ENCODE measurements at regions not wholly inside any gene's neighbourhood (a gene's known extent, or its start where the extent isn't known, plus 50 kb on each side); places are given as distances from the start of the nearest gene placed in this dataset.

- no peaks in the 10 kb centered on the region for H3K36me3 ChIP-seq (ENCODE audit: control insufficient read depth in 1 of 2, insufficient read depth in 2 of 2, low read depth in 1 of 2, low read length in 2 of 2)
- H2BK120ac ChIP-seq (ENCODE audit: low read depth, low read length): no peak overlapping the region
- H3K4ac ChIP-seq (ENCODE audit: low read depth in 1 of 2, low read length in 2 of 2): no peak overlapping the region
- H3K9ac ChIP-seq (ENCODE audit: low read length): no peak overlapping the region
- no peak overlapping the region for H2BK12ac ChIP-seq (ENCODE audit: low read length in 2 of 2)
- H3K4me3 ChIP-seq (ENCODE audit: insufficient read depth in 1 of 2, low read depth in 1 of 2, low read length in 2 of 2): no peak overlapping the region
- no peak for DNase-seq
- no peak overlapping the region for H2BK5ac ChIP-seq (ENCODE audit: low read depth, low read length, poor library complexity, severe bottlenecking)
- H2AK5ac ChIP-seq (ENCODE audit: low read length, severe bottlenecking): no peak overlapping the region
- H4K91ac ChIP-seq (ENCODE audit: low read length): no peak overlapping the region
- peaks cover 1% of the 10 kb centered on the region for H3K4me1 ChIP-seq (ENCODE audit: control insufficient read depth, insufficient read depth, low read depth, low read length)
- H3K27ac ChIP-seq (ENCODE audit: low read length, poor library complexity, severe bottlenecking): no peak overlapping the region
- peaks cover 14 to 25% of the 10 kb centered on the region in 2 experiments for H3K27me3 ChIP-seq (ENCODE audit: control insufficient read depth in 1 of 2, insufficient read depth in 1 of 2, low read length in 2 of 2)
- no peak overlapping the region for H3K23ac ChIP-seq (ENCODE audit: low read length in 2 of 2)
- no peak overlapping the region for H4K8ac ChIP-seq (ENCODE audit: low read length)
- WGBS: 72% methylated on average over 9 of the region's 9 CpGs
- H2BK15ac ChIP-seq (ENCODE audit: low read depth, poor library complexity, severe bottlenecking): no peak overlapping the region
- H3K79me1 ChIP-seq (replicated peaks; ENCODE audit: low read length, poor library complexity, severe bottlenecking): no peaks in the 10 kb centered on the region
- H3K14ac ChIP-seq (ENCODE audit: low read length in 2 of 2): no peak overlapping the region
- no peak overlapping the region for H3K18ac ChIP-seq (ENCODE audit: low read depth in 1 of 2, low read length in 2 of 2)
- H3K9me3 ChIP-seq (ENCODE audit: control insufficient read depth, low read length): no peaks in the 10 kb centered on the region
- no peak overlapping the region for H3K4me2 ChIP-seq (ENCODE audit: low read length, poor library complexity, severe bottlenecking)
- H2AFZ ChIP-seq (ENCODE audit: low read depth, low read length): no peak overlapping the region
Measured at GRCh38 chr15:29635513-29636098, 186.7 kb downstream of the TJP1 start.

GRCh38 chr15:29633971-29634370, 188.3 kb downstream of the TJP1 start:
- no peak overlapping the region for H3K4me2 ChIP-seq (ENCODE audit: low read length, poor library complexity, severe bottlenecking)
- H3K79me1 ChIP-seq (replicated peaks; ENCODE audit: low read length, poor library complexity, severe bottlenecking): no peaks in the 10 kb centered on the region
- H3K23ac ChIP-seq (ENCODE audit: low read length in 2 of 2): no peak overlapping the region
- WGBS: 77% methylated on average over 7 of the region's 7 CpGs
- H3K9me3 ChIP-seq (ENCODE audit: control insufficient read depth, low read length): no peaks in the 10 kb centered on the region
- H2BK15ac ChIP-seq (ENCODE audit: low read depth, poor library complexity, severe bottlenecking): no peak overlapping the region
- no peak overlapping the region for H3K4ac ChIP-seq (ENCODE audit: low read depth in 1 of 2, low read length in 2 of 2)
- no peak overlapping the region for H4K91ac ChIP-seq (ENCODE audit: low read length)
- H2AFZ ChIP-seq (ENCODE audit: low read depth, low read length): no peak overlapping the region
- H2AK5ac ChIP-seq (ENCODE audit: low read length, severe bottlenecking): no peak overlapping the region
- no peak overlapping the region for H2BK12ac ChIP-seq (ENCODE audit: low read length in 2 of 2)
- H3K14ac ChIP-seq (ENCODE audit: low read length in 2 of 2): no peak overlapping the region
- peaks cover 14 to 25% of the 10 kb centered on the region in 2 experiments for H3K27me3 ChIP-seq (ENCODE audit: control insufficient read depth in 1 of 2, insufficient read depth in 1 of 2, low read length in 2 of 2)
- H2BK120ac ChIP-seq (ENCODE audit: low read depth, low read length): no peak overlapping the region
- peaks cover 1% of the 10 kb centered on the region for H3K4me1 ChIP-seq (ENCODE audit: control insufficient read depth, insufficient read depth, low read depth, low read length)
- no peak overlapping the region for H3K4me3 ChIP-seq (ENCODE audit: insufficient read depth in 1 of 2, low read depth in 1 of 2, low read length in 2 of 2)
- H2BK5ac ChIP-seq (ENCODE audit: low read depth, low read length, poor library complexity, severe bottlenecking): no peak overlapping the region
- H4K8ac ChIP-seq (ENCODE audit: low read length): no peak overlapping the region
- H3K36me3 ChIP-seq (ENCODE audit: control insufficient read depth in 1 of 2, insufficient read depth in 2 of 2, low read depth in 1 of 2, low read length in 2 of 2): no peaks in the 10 kb centered on the region
- H3K9ac ChIP-seq (ENCODE audit: low read length): no peak overlapping the region
- DNase-seq: no peak
- H3K27ac ChIP-seq (ENCODE audit: low read length, poor library complexity, severe bottlenecking): no peak overlapping the region
- H3K18ac ChIP-seq (ENCODE audit: low read depth in 1 of 2, low read length in 2 of 2): no peak overlapping the region

GRCh38 chr15:29632671-29633406, 189.4 kb downstream of the TJP1 start:
- Histone ChIP-seq H2BK12ac (ENCODE audit: low read length in 2 of 2) (no peak overlapping the region), H2BK120ac (ENCODE audit: low read depth, low read length) (no peak overlapping the region), H3K9me3 (ENCODE audit: control insufficient read depth, low read length) (no peaks in the 10 kb centered on the region), H4K91ac (ENCODE audit: low read length) (no peak overlapping the region), H3K18ac (ENCODE audit: low read depth in 1 of 2, low read length in 2 of 2) (no peak overlapping the region), H3K79me1 (replicated peaks; ENCODE audit: low read length, poor library complexity, severe bottlenecking) (no peaks in the 10 kb centered on the region), H3K23ac (ENCODE audit: low read length in 2 of 2) (no peak overlapping the region), H2AFZ (ENCODE audit: low read depth, low read length) (no peak overlapping the region), H3K4me1 (ENCODE audit: control insufficient read depth, insufficient read depth, low read depth, low read length) (no peaks in the 10 kb centered on the region), H3K27me3 (ENCODE audit: control insufficient read depth in 1 of 2, insufficient read depth in 1 of 2, low read length in 2 of 2) (peaks cover 14 to 25% of the 10 kb centered on the region in 2 experiments), H3K4ac (ENCODE audit: low read depth in 1 of 2, low read length in 2 of 2) (no peak overlapping the region), H3K4me2 (ENCODE audit: low read length, poor library complexity, severe bottlenecking) (no peak overlapping the region), H3K9ac (ENCODE audit: low read length) (no peak overlapping the region), H3K4me3 (ENCODE audit: insufficient read depth in 1 of 2, low read depth in 1 of 2, low read length in 2 of 2) (no peak overlapping the region), H2BK15ac (ENCODE audit: low read depth, poor library complexity, severe bottlenecking) (no peak overlapping the region), H3K27ac (ENCODE audit: low read length, poor library complexity, severe bottlenecking) (no peak overlapping the region), H2AK5ac (ENCODE audit: low read length, severe bottlenecking) (no peak overlapping the region), H2BK5ac (ENCODE audit: low read depth, low read length, poor library complexity, severe bottlenecking) (no peak overlapping the region), H3K36me3 (ENCODE audit: control insufficient read depth in 1 of 2, insufficient read depth in 2 of 2, low read depth in 1 of 2, low read length in 2 of 2) (no peaks in the 10 kb centered on the region), H4K8ac (ENCODE audit: low read length) (no peak overlapping the region), H3K14ac (ENCODE audit: low read length in 2 of 2) (no peak overlapping the region)
- 83% methylated on average over 7 of the region's 8 CpGs for WGBS
- DNase-seq: no peak

- Histone ChIP-seq H3K23ac (ENCODE audit: low read length in 2 of 2) (no peak overlapping the region), H3K79me1 (replicated peaks; ENCODE audit: low read length, poor library complexity, severe bottlenecking) (no peaks in the 10 kb centered on the region), H3K4ac (ENCODE audit: low read depth in 1 of 2, low read length in 2 of 2) (no peak overlapping the region), H2BK5ac (ENCODE audit: low read depth, low read length, poor library complexity, severe bottlenecking) (no peak overlapping the region), H3K4me3 (ENCODE audit: insufficient read depth in 1 of 2, low read depth in 1 of 2, low read length in 2 of 2) (no peak overlapping the region), H3K27ac (ENCODE audit: low read length, poor library complexity, severe bottlenecking) (no peak overlapping the region), H3K9ac (ENCODE audit: low read length) (no peak overlapping the region), H3K18ac (ENCODE audit: low read depth in 1 of 2, low read length in 2 of 2) (no peak overlapping the region), H4K8ac (ENCODE audit: low read length) (no peak overlapping the region), H2AK5ac (ENCODE audit: low read length, severe bottlenecking) (no peak overlapping the region), H3K4me1 (ENCODE audit: control insufficient read depth, insufficient read depth, low read depth, low read length) (no peaks in the 10 kb centered on the region), H4K91ac (ENCODE audit: low read length) (no peak overlapping the region), H3K9me3 (ENCODE audit: control insufficient read depth, low read length) (no peaks in the 10 kb centered on the region), H3K27me3 (ENCODE audit: control insufficient read depth in 1 of 2, insufficient read depth in 1 of 2, low read length in 2 of 2) (peaks cover 5 to 25% of the 10 kb centered on the region in 2 experiments), H3K14ac (ENCODE audit: low read length in 2 of 2) (no peak overlapping the region), H2BK120ac (ENCODE audit: low read depth, low read length) (no peak overlapping the region), H2BK15ac (ENCODE audit: low read depth, poor library complexity, severe bottlenecking) (no peak overlapping the region), H3K4me2 (ENCODE audit: low read length, poor library complexity, severe bottlenecking) (no peak overlapping the region), H3K36me3 (ENCODE audit: control insufficient read depth in 1 of 2, insufficient read depth in 2 of 2, low read depth in 1 of 2, low read length in 2 of 2) (no peaks in the 10 kb centered on the region), H2BK12ac (ENCODE audit: low read length in 2 of 2) (no peak overlapping the region), H2AFZ (ENCODE audit: low read depth, low read length) (no peak overlapping the region)
- WGBS: 70% methylated on average over 10 of the region's 10 CpGs
- DNase-seq: no peak
Measured at GRCh38 chr15:29631076-29632070, 190.9 kb downstream of the TJP1 start.

Data from mesenchymal stem cell (in vitro differentiated cells and primary cell).